Heart right ventricle (tissue), 16 donors: ENCODE measurements at regions not wholly inside any gene's neighbourhood (a gene's known extent, or its start where the extent isn't known, plus 50 kb on each side); places are given as distances from the start of the nearest gene placed in this dataset.
A peak's percentile ranks its signal among the peaks of the same experiment; 100 is the strongest.

Experiments used
- ATAC-seq, 8 donors: fragments of 200-7000 bp; cut with Tn5 transposase; one replicate each; pipeline ENCODE4 v1.9.1; 2020; ENCODE audit warnings: mild to moderate bottlenecking in 8 of 8, moderate library complexity in 8 of 8, moderate number of reproducible peaks in 1 of 8
- DNase-seq, 2 donors: peaks; one replicate each; pipeline ENCODE4 v3.0.0-alpha.2; 2020
- H3K27ac ChIP-seq, 10 donors: fragments of 200-600 bp; sonication (generic) in 2 of 10; one replicate each; pipeline versions ENCODE4 v1.5.0 to v1.8.0; 2020 to 2022; ENCODE audit warnings: mild to moderate bottlenecking in 3 of 10
- H3K27me3 ChIP-seq, 7 donors: fragments of 200-600 bp; one replicate each; pipeline ENCODE4 v1.8.0; 2021 to 2022; ENCODE audit warnings: mild to moderate bottlenecking in 2 of 7
- H3K36me3 ChIP-seq, 9 donors: fragments of 200-600 bp; sonication (generic) in 1 of 9; one replicate each; pipeline versions ENCODE4 v1.5.0 to v1.8.0; 2020 to 2022; ENCODE audit warnings: mild to moderate bottlenecking in 2 of 9
- H3K4me1 ChIP-seq, 9 donors: fragments of 200-600 bp; sonication (generic) in 1 of 9; one replicate each; pipeline versions ENCODE4 v1.5.0 to v1.8.0; 2020 to 2022; ENCODE audit warnings: mild to moderate bottlenecking in 4 of 9
- H3K4me3 ChIP-seq, 10 donors: fragments of 200-600 bp; sonication (generic) in 2 of 10; one replicate each; pipeline versions ENCODE4 v1.5.0 to v1.8.0; 2020 to 2022; ENCODE audit warnings: mild to moderate bottlenecking in 7 of 10, moderate library complexity in 2 of 10
- H3K9me3 ChIP-seq, 11 donors: fragments of 200-600 bp in 10 of 11; sonication (generic) in 2 of 11; one replicate each; pipeline versions ENCODE4 v1.5.0 to v1.8.0; 2013 to 2022; ENCODE audit warnings: mild to moderate bottlenecking in 2 of 11, control low read depth in 1 of 11, moderate library complexity in 1 of 11
- WGBS, 2 donors: extraction: QIAGEN DNeasy Blood & Tissue Kit; methylation state at CpG; one replicate each; pipeline ENCODE4 v1.1.7; 2013; ENCODE audit warnings: inconsistent platforms in 1 of 2; 5-methylcytosine and 5-hydroxymethylcytosine counted together
- intact Hi-C, 10 donors: fragments of 100-400 bp; cut with DNase I; formaldehyde crosslinking; loops; one replicate each; pipeline versions ENCODE4 v1.11.1 to v1.14.2; 2022
- TF ChIP-seq, protein P1 (sequence below), 9 donors: fragments of 200-600 bp; sonication (generic) in 2 of 9; IDR thresholded peaks; one replicate each; pipeline versions ENCODE4 v1.5.0 to v1.8.0; 2021 to 2022; ENCODE audit warnings: antibody characterized with exemption in 9 of 9, mild to moderate bottlenecking in 5 of 9, moderate library complexity in 1 of 9
- donor health status: Arrhythmogenic right ventricular cardiomyopathy.
- donor health status: ischemic (EF 13 %, LVEDD 7.1; RV severe dilation, severe dysfunction).
- donor health status: healthy with polysubstance abuse.
- donor health status: DM: no; HTN: yes; CAD: no.
- donor health status: DM: no; HTN: no; CAD: no.
- donor health status: ischemic (EF 25% LVEDD 6.9; RV normal size, moderate dysfunction).
- donor health status: ischemic (EF 25% LVEDD 5.7; RV mildly dilated, moderate dysfunction).
- donor health status: healthy.
- donor health status: DM: yes; HTN: yes; CAD: no.
- donor health status: Ischemic cardiomyopathy.
- donor health status: ischemic (EF 35%, LVEDD 5.7; RV mildly dilated, moderate dysfunction).
- donor health status: nonischemic (EF 11% LVEDD 7.7; RV severe dilation, severe dysfunction).
- donor health status: DM: yes; HTN: yes; CAD: no.
- donor health status: PGD.
- donor health status: ischemic (EF 29% LVEDD 5.4; RV normal size, mild dysfunction).
- donor health status: nonischemic (EF 23%, LVEDD 6.1; RV moderate dilation, normal function).

DNA sequence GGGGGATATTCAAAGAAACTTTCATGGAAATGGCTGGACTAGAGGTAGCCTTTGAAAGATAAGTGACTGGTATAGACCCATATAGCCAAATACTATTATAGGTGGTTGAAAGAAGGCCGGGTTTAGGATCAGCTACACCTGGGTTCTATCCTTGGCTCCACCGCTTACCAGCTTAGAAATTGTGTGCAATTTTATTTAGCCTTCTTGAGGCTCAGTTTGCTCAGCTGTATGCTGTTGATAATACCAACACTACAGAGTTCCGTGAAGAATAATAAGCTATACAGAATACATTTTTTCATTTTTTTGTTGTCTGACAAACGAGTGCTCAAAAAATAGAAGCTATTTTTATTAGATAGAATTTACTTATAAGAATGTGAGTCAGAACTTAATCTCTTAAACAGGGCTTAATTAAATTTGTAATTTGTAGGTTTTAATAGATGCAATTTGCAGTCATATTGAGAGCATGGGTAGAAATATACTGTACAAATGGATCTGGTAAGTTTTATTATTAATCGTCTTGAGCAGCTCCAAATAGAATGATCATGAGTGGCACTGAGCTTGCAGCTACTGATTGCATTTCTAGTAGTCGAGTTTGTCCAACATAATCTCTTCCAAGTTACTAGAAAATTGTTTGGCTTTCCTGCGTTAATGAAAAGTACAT is 164.3 kb upstream of the PHYHIPL start:
- Histone ChIP-seq H3K9me3 (no peaks in the 10 kb centered on the region), H3K4me3 (no peak overlapping the region), H3K4me1 (no peaks in the 10 kb centered on the region), H3K27ac (no peak overlapping the region), H3K36me3 (no peaks in the 10 kb centered on the region), H3K27me3 (no peaks in the 10 kb centered on the region)
- DNase-seq (no peak), ATAC-seq (no peak)
- 82 to 86% methylated on average over 7 of the region's 7 CpGs for WGBS, 2 donors
- TF ChIP-seq, protein P1, sequence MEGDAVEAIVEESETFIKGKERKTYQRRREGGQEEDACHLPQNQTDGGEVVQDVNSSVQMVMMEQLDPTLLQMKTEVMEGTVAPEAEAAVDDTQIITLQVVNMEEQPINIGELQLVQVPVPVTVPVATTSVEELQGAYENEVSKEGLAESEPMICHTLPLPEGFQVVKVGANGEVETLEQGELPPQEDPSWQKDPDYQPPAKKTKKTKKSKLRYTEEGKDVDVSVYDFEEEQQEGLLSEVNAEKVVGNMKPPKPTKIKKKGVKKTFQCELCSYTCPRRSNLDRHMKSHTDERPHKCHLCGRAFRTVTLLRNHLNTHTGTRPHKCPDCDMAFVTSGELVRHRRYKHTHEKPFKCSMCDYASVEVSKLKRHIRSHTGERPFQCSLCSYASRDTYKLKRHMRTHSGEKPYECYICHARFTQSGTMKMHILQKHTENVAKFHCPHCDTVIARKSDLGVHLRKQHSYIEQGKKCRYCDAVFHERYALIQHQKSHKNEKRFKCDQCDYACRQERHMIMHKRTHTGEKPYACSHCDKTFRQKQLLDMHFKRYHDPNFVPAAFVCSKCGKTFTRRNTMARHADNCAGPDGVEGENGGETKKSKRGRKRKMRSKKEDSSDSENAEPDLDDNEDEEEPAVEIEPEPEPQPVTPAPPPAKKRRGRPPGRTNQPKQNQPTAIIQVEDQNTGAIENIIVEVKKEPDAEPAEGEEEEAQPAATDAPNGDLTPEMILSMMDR (IDR thresholded peaks at IDR 0.05) = no peak
- intact Hi-C loops = no loop called here

DNA sequence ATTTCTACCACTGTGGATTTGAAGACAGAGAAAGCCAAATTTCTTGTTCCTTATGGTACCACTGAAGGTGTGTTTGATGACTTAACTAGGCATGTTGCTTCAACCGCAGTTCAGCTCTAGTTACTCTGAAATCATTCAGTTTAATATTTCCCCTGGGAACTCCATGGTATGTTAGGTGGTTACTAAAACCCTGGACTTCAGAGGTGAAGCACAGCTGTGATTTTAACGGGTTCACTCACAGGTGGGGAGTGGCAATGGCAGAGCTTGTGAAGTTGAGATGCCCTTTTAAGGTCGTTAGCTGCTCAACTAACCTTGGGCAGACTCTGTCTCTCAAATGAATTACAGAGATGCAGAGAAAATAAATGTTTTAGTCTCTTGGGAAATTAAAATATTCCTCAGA is 163.6 kb upstream of the PHYHIPL start:
- DNase-seq = no peak
- no peak overlapping the region for H3K27ac ChIP-seq
- 68 to 71% methylated on average over 3 of the region's 3 CpGs for WGBS, 2 donors
- H3K9me3 ChIP-seq = no peaks in the 10 kb centered on the region
- H3K4me1 ChIP-seq = no peaks in the 10 kb centered on the region
- H3K27me3 ChIP-seq = no peaks in the 10 kb centered on the region
- TF ChIP-seq, protein P1 (IDR thresholded peaks at IDR 0.05) = no peak
- intact Hi-C loops = no loop called here
- no peak overlapping the region for H3K4me3 ChIP-seq
- ATAC-seq = no peak
- H3K36me3 ChIP-seq = no peaks in the 10 kb centered on the region

DNA sequence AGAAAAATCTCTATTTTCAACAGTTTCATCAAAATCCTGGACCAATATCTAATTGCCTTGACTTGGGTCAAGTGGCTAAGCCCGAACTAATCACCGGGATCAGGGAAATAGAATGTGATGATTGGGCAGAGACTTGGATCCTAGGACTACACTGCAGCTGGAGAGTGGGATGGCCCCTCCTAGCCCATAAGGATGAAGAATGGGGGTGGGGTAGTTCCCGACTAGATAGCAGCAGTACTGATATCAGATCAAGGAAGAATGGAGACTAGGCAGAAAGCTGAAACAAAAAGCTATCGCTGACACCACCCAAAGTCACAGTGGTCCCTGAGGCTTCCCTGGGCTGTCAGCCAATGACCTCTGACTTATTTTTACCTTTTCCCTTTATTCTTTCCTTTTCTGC is 160.4 kb upstream of the PHYHIPL start:
- Histone ChIP-seq H3K9me3 (no peaks in the 10 kb centered on the region), H3K4me3 (no peak overlapping the region), H3K4me1 (peaks cover 0 to 6% (median 0%) of the 10 kb centered on the region in 9 donors), H3K27ac (no peak overlapping the region), H3K36me3 (no peaks in the 10 kb centered on the region), H3K27me3 (no peaks in the 10 kb centered on the region)
- intact Hi-C loops = no loop called here
- no peak for DNase-seq
- no peak for ATAC-seq
- WGBS, 2 donors = 51 to 75% methylated on average over 4 of the region's 4 CpGs
- TF ChIP-seq, protein P1 (IDR thresholded peaks at IDR 0.05) = no peak

DNA sequence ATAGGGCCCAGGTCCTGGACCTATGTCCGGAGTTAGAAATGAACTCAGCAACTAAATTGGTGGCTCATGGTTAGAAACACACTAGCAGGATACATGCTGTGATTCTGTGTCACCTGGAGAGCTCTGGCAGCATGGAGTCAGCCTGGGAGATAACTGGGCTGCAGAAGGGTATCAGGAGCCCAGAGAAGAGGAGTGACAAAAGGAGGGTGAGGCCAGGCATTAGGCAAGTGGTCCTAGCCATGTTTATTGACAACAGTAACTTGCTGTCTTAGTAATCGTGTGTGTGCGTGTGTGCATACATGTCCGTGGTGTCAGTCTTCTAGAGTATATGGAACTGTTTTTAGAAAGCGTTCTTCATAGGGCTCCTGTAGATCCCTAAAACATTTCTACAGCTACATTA is 157.5 kb upstream of the PHYHIPL start:
- WGBS, 2 donors = 69 to 72% methylated on average over 5 of the region's 5 CpGs
- Histone ChIP-seq H3K27ac (peak overlapping the region in 6 of 10 donors; percentile 10 to 43 (median 23)), H3K27me3 (no peaks in the 10 kb centered on the region), H3K4me1 (peaks cover 0 to 6% (median 0%) of the 10 kb centered on the region in 9 donors), H3K9me3 (no peaks in the 10 kb centered on the region), H3K36me3 (no peaks in the 10 kb centered on the region), H3K4me3 (peak overlapping the region in 5 of 10 donors; percentile 24 to 30 (median 28))
- ATAC-seq = peak in 2 of 8 donors; percentile 24 to 37
- TF ChIP-seq, protein P1 (IDR thresholded peaks at IDR 0.05) = no peak
- no peak for DNase-seq
- intact Hi-C loops = no loop called here
